Adrenal gland (tissue), 5 donors: ENCODE measurements at regions not wholly inside any gene's neighbourhood (a gene's known extent, or its start where the extent isn't known, plus 50 kb on each side); places are given as distances from the start of the nearest gene placed in this dataset.

Source experiments
- POLR2A ChIP-seq, 2 donors: fragments of 450-650 bp; IDR thresholded peaks; one replicate each; pipeline ENCODE4 v1.6.1; 2017; ENCODE audit warnings: antibody characterized with exemption in 2 of 2, mild to moderate bottlenecking in 2 of 2, moderate library complexity in 1 of 2
- TF ChIP-seq, protein P1 (sequence below), 6 experiments: fragments of 450-650 bp in 4 of 6; fragments of 200-600 bp in 2 of 6; sonication (generic) in 1 of 6; IDR thresholded peaks; 1 replicate in 5 of 6; 2 replicates in 1 of 6; pipeline versions ENCODE4 v1.5.1 to v1.8.0; 2016 to 2021; ENCODE audit warnings: antibody characterized with exemption in 6 of 6, mild to moderate bottlenecking in 2 of 6, moderate library complexity in 1 of 6
- donor health status: DM: no; HTN: no; CAD: no.

DNA sequence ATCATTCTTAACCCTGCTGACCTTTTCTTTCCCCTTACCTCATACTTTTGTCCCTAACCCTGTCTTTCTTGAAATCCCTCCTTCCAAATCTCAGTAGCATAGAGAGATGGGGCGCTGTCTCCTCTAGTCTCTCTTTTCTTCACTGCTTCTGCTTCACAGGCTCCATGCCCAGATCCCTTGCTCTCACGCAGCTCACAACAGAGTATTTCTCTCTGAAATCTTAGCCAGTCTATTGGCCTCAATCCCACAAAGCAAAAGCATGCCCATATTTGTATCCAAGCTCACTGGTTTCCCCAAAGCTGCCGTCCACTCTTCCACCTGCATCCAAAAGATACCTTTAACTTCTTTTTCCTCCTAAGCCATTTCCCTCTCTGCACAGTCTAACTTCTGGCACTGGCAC, 526.8 kb downstream of the PLXDC2 start:
- TF ChIP-seq POLR2A (IDR thresholded peaks at IDR 0.05), result no peak
- TF ChIP-seq, protein P1, sequence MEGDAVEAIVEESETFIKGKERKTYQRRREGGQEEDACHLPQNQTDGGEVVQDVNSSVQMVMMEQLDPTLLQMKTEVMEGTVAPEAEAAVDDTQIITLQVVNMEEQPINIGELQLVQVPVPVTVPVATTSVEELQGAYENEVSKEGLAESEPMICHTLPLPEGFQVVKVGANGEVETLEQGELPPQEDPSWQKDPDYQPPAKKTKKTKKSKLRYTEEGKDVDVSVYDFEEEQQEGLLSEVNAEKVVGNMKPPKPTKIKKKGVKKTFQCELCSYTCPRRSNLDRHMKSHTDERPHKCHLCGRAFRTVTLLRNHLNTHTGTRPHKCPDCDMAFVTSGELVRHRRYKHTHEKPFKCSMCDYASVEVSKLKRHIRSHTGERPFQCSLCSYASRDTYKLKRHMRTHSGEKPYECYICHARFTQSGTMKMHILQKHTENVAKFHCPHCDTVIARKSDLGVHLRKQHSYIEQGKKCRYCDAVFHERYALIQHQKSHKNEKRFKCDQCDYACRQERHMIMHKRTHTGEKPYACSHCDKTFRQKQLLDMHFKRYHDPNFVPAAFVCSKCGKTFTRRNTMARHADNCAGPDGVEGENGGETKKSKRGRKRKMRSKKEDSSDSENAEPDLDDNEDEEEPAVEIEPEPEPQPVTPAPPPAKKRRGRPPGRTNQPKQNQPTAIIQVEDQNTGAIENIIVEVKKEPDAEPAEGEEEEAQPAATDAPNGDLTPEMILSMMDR (IDR thresholded peaks at IDR 0.05), result no peak
